Upper lobe of left lung (tissue), 6 donors: ENCODE measurements at regions not wholly inside any gene's neighbourhood (a gene's known extent, or its start where the extent isn't known, plus 50 kb on each side); places are given as distances from the start of the nearest gene placed in this dataset.

Experiments used
- ATAC-seq, 2 donors: fragments of 200-7000 bp; cut with Tn5 transposase; one replicate each; pipeline ENCODE4 v1.9.1; 2022; ENCODE audit warnings: mild to moderate bottlenecking in 2 of 2, moderate library complexity in 2 of 2; ENCODE audit not compliant: low FRiP score in 2 of 2
- DNase-seq, 2 donors: peaks; one replicate each; pipeline ENCODE4 v3.0.0-alpha.2; 2019 to 2020
- H3K27ac ChIP-seq, 4 donors: fragments of 200-600 bp; sonication (generic); one replicate each; pipeline ENCODE4 v1.5.1; 2016 to 2019
- H3K27me3 ChIP-seq, 4 donors: fragments of 200-600 bp; sonication (generic); one replicate each; pipeline ENCODE4 v1.5.1; 2017 to 2019
- H3K36me3 ChIP-seq, 4 donors: fragments of 200-600 bp; sonication (generic); one replicate each; pipeline ENCODE4 v1.5.1; 2016 to 2019
- H3K4me1 ChIP-seq, 4 donors: fragments of 200-600 bp; sonication (generic); one replicate each; pipeline ENCODE4 v1.5.1; 2018 to 2019
- H3K4me3 ChIP-seq, 4 donors: fragments of 200-600 bp; sonication (generic); one replicate each; pipeline ENCODE4 v1.5.1; 2017 to 2019; ENCODE audit warnings: mild to moderate bottlenecking in 2 of 4, moderate library complexity in 1 of 4
- H3K9me3 ChIP-seq, 4 donors: fragments of 200-600 bp; sonication (generic); one replicate each; pipeline ENCODE4 v1.5.1; 2018 to 2019
- CTCF ChIP-seq, 6 experiments: fragments of 450-650 bp in 4 of 6; fragments of 200-600 bp in 2 of 6; sonication (generic) in 2 of 6; IDR thresholded peaks; one replicate each; pipeline ENCODE4 v1.5.1; 2016 to 2019; ENCODE audit warnings: antibody characterized with exemption in 6 of 6
- EP300 ChIP-seq, 4 donors: sonication (generic); formaldehyde crosslinking; IDR thresholded peaks; one replicate each; pipeline ENCODE4 v1.5.1; 2017; ENCODE audit warnings: antibody characterized with exemption in 4 of 4, control low read depth in 2 of 4
- POLR2A ChIP-seq, 4 donors: fragments of 450-650 bp; IDR thresholded peaks; one replicate each; pipeline ENCODE4 v1.5.1; 2016 to 2017; ENCODE audit warnings: antibody characterized with exemption in 4 of 4, mild to moderate bottlenecking in 2 of 4
- POLR2AphosphoS5 ChIP-seq, 2 donors: sonication (generic); formaldehyde crosslinking; IDR thresholded peaks; one replicate each; pipeline ENCODE4 v1.5.1; 2017; ENCODE audit warnings: antibody characterized with exemption in 2 of 2
- WGBS, 2 donors: methylation state at CpG; one replicate each; pipeline ENCODE4 v1.1.5; 2017 to 2018; 5-methylcytosine and 5-hydroxymethylcytosine counted together
- donor health status: DM: no; HTN: no; CAD: no; lungs with moderate emphysema.
- donor health status: DM: no; HTN: yes; CAD: no; lungs with severe emphysema.

GRCh38 chr19:28481674-28482073, 731.3 kb downstream of the UQCRFS1 start:
- H3K27me3 ChIP-seq: no peaks in the 10 kb centered on the region
- no peak overlapping the region for H3K4me3 ChIP-seq
- no peaks in the 10 kb centered on the region for H3K4me1 ChIP-seq
- no peaks in the 10 kb centered on the region for H3K9me3 ChIP-seq
- no peak overlapping the region for H3K27ac ChIP-seq
- TF ChIP-seq EP300 (IDR thresholded peaks at IDR 0.05): no peak
- no peak for TF ChIP-seq POLR2A (IDR thresholded peaks at IDR 0.05)
- TF ChIP-seq CTCF (IDR thresholded peaks at IDR 0.05): no peak
- TF ChIP-seq POLR2AphosphoS5 (IDR thresholded peaks at IDR 0.05): no peak
- ATAC-seq (no peak), DNase-seq (no peak)
- WGBS, 2 donors: 83 to 95% methylated on average over 1 of the region's 1 CpG
- no peaks in the 10 kb centered on the region for H3K36me3 ChIP-seq

- 0 to 39% methylated on average over 1 to 5 of the region's 5 CpGs for WGBS, 2 donors
- no peak overlapping the region for H3K27ac ChIP-seq
- peaks cover 0 to 7% (median 0%) of the 10 kb centered on the region in 4 donors for H3K4me1 ChIP-seq
- TF ChIP-seq EP300 (IDR thresholded peaks at IDR 0.05) (no peak), POLR2AphosphoS5 (IDR thresholded peaks at IDR 0.05) (no peak), POLR2A (IDR thresholded peaks at IDR 0.05) (no peak), CTCF (IDR thresholded peaks at IDR 0.05) (no peak)
- no peaks in the 10 kb centered on the region for H3K27me3 ChIP-seq
- DNase-seq (no peak), ATAC-seq (peak in 1 of 2 donors; percentile 29)
- no peaks in the 10 kb centered on the region for H3K9me3 ChIP-seq
- H3K4me3 ChIP-seq: no peak overlapping the region
- no peaks in the 10 kb centered on the region for H3K36me3 ChIP-seq
Measured at GRCh38 chr19:28475525-28475924, 737.4 kb downstream of the UQCRFS1 start.

GRCh38 chr19:28472843-28473242, 740.1 kb downstream of the UQCRFS1 start:
- H3K4me3 ChIP-seq: no peak overlapping the region
- 12 to 19% methylated on average over 7 of the region's 7 CpGs for WGBS, 2 donors
- no peaks in the 10 kb centered on the region for H3K27me3 ChIP-seq
- ATAC-seq: peak in 1 of 2 donors; percentile 74
- peaks cover 0 to 17% (median 0%) of the 10 kb centered on the region in 4 donors for H3K4me1 ChIP-seq
- TF ChIP-seq EP300 (IDR thresholded peaks at IDR 0.05) (no peak), CTCF (IDR thresholded peaks at IDR 0.05) (no peak)
- H3K36me3 ChIP-seq: no peaks in the 10 kb centered on the region
- H3K9me3 ChIP-seq: no peaks in the 10 kb centered on the region
- no peak overlapping the region for H3K27ac ChIP-seq
- peak in 1 of 2 donors; percentile 71 for DNase-seq

GRCh38 chr19:28471731-28472510, 741.0 kb downstream of the UQCRFS1 start:
- H3K36me3 ChIP-seq: no peaks in the 10 kb centered on the region
- H3K27ac ChIP-seq: no peak overlapping the region
- 71 to 73% methylated on average over 7 of the region's 7 CpGs for WGBS, 2 donors
- H3K9me3 ChIP-seq: no peaks in the 10 kb centered on the region
- no peak for ATAC-seq
- DNase-seq: no peak
- TF ChIP-seq EP300 (IDR thresholded peaks at IDR 0.05): no peak
- TF ChIP-seq POLR2AphosphoS5 (IDR thresholded peaks at IDR 0.05): no peak
- TF ChIP-seq CTCF (IDR thresholded peaks at IDR 0.05): no peak
- no peak for TF ChIP-seq POLR2A (IDR thresholded peaks at IDR 0.05)
- H3K27me3 ChIP-seq: no peaks in the 10 kb centered on the region
- H3K4me1 ChIP-seq: peaks cover 0 to 17% (median 0%) of the 10 kb centered on the region in 4 donors
- H3K4me3 ChIP-seq: no peak overlapping the region

GRCh38 chr19:28469544-28469943, 743.4 kb downstream of the UQCRFS1 start:
- Histone ChIP-seq H3K4me3 (no peak overlapping the region), H3K27ac (no peak overlapping the region), H3K4me1 (peaks cover 0 to 17% (median 0%) of the 10 kb centered on the region in 4 donors), H3K27me3 (no peaks in the 10 kb centered on the region), H3K9me3 (no peaks in the 10 kb centered on the region), H3K36me3 (no peaks in the 10 kb centered on the region)
- ATAC-seq: no peak
- no peak for DNase-seq
- TF ChIP-seq POLR2AphosphoS5 (IDR thresholded peaks at IDR 0.05) (no peak), EP300 (IDR thresholded peaks at IDR 0.05) (no peak), CTCF (IDR thresholded peaks at IDR 0.05) (no peak), POLR2A (IDR thresholded peaks at IDR 0.05) (no peak)
- 77 to 87% methylated on average over 7 of the region's 7 CpGs for WGBS, 2 donors
